Kidney tubule cell (primary cell): ENCODE measurements at regions not wholly inside any gene's neighbourhood (a gene's known extent, or its start where the extent isn't known, plus 50 kb on each side); places are given as distances from the start of the nearest gene placed in this dataset.

Experiments
- DNase-seq: peaks from one replicate; pipeline ENCODE4 v3.0.0-alpha.2; 2018; ENCODE audit warnings: low spot score

DNA sequence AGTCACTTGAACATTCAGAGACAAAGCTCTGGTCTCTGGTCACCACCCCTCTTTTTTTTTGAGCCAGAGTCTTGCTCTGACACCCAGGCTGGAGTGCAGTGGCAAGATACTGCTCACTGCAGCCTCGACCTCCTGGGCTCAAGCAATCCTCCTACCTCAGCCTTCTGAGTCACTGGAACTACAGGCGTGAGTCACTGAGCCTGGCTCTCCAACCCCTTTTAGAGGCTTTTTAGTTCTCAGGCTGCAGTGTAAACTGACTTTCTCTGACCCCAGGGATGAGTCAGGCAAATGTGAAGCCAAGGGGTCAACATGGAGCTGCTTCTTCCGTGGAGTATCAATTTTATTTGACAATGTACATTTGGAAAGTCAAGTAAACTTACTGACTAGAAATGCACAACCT lies 229.2 kb downstream of the PTTG2 start:
- peak; percentile 97 for DNase-seq

- peak; percentile 83 for DNase-seq
Measured at GRCh38 chr4:38190717-38191178, 230.6 kb downstream of the PTTG2 start.

DNA sequence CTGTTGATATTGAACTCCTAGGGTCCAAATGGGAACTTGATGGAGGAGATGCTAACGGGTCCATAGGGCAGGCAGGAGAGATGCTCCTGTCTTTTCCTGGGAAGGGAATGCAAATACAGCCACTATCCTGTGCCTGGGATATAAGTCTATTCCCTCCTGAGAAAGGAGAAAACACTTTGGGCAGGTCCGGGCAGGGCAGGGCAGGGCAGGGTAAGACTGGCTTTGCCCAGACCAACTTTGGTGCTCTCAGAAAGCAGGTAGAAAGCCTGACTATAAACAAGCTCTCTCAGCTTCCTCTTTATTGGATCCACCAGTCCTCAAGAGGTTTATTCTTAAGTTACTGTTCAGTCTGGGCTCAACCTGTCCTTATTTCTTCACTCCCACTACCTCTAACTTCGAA lies 232.3 kb downstream of the PTTG2 start:
- DNase-seq: no peak

DNA sequence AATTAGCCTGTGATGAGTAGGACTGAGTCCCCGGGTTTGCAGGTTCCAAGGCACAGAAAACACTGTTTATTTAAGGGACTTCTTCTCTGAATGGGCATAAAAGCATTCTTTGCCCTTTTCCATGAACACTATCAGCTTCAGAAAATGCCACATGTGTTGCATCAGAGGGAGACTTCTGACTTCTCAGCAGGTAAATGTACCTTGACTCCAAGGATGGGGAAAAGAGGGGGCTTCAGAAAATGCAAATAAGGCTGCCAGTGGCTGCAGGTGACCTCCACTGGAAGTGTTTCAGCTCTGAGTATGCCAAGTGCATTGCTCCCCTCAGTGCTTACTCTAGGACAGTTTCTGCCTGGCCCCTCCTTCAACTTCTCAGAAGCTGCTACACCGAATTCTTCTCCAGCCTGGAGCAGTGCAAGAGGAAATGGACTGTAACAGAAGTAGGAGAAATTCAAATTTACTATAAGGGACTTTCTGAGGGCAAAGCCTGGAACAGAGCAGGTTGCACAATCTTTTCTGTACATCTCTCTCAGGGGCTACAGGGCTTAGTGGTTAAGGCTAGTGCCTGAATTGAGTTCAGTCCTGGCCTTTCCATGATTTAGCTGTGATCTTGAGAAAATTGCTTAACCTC lies 233.2 kb downstream of the PTTG2 start:
- DNase-seq: peak; percentile 49

- DNase-seq: no peak
Measured at GRCh38 chr4:38194047-38194602, 233.9 kb downstream of the PTTG2 start.

DNA sequence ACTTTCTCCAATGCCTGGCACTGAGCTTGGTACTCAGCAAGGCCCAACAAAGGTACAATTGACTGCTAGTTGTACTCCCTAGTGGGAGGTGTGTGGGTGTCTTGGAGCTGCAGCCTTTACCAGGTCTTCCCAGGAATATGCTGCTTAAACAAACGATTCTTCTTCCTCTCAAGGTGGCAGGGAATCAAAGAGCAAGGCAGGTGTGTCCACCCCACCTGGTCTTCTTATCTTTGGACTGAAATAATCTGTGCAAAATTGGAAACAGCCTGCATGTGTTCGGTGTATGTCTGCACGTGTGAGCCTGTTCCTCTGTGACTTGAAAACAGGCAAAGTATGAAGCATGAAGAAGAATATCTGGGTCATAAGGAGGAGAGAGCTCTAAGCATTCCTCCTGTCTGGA lies 235.3 kb downstream of the PTTG2 start:
- DNase-seq: no peak

- no peak for DNase-seq
Measured at GRCh38 chr4:38195911-38196310, 235.7 kb downstream of the PTTG2 start.

- no peak for DNase-seq
Measured at GRCh38 chr4:38202242-38202641, 242.0 kb downstream of the PTTG2 start.

- no peak for DNase-seq
Measured at GRCh38 chr4:38203609-38204008, 243.4 kb downstream of the PTTG2 start.

- DNase-seq: no peak
Measured at GRCh38 chr4:38204339-38205035, 244.3 kb downstream of the PTTG2 start.

DNA sequence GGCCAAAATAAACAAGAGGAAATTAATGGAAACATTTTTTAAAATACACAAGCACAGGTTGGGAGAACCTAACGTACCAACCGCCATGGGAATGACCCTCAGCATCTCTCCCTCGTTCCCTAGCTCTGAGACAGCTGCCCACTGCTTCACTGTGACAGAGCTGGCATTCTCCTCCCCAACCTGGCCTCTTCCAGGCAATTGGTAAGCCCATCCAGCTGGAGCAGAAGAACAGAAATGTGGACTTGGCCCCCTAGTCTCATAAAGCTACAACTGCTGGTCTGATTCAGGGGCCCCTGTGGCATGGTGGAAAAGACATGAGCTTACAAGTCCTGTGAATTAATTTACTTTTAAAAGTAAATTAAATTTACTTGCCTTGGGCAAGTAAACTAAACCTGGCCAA lies 245.1 kb downstream of the PTTG2 start:
- no peak for DNase-seq

GRCh38 chr4:38207110-38207457 lies 246.9 kb downstream of the PTTG2 start:
- DNase-seq: no peak

DNA sequence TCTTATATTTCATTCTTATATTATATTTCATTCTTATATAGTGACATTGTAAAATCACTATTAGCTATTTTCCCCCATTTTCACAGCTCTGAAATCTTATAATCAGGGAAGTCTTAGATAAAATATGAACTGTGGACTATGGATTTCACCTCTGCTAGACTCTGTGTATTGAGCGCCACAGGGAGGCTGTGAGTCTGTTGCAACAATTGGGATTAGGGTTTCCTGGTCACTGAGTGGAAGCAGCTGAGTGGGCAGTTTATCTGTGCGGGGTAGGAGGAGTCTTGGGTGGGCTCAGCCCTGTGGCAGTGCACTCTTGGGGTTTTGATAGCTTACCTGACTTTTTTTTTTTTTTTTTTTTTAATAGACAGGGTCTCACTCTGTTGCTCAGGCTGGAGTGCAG lies 249.5 kb downstream of the PTTG2 start:
- DNase-seq: no peak

DNA sequence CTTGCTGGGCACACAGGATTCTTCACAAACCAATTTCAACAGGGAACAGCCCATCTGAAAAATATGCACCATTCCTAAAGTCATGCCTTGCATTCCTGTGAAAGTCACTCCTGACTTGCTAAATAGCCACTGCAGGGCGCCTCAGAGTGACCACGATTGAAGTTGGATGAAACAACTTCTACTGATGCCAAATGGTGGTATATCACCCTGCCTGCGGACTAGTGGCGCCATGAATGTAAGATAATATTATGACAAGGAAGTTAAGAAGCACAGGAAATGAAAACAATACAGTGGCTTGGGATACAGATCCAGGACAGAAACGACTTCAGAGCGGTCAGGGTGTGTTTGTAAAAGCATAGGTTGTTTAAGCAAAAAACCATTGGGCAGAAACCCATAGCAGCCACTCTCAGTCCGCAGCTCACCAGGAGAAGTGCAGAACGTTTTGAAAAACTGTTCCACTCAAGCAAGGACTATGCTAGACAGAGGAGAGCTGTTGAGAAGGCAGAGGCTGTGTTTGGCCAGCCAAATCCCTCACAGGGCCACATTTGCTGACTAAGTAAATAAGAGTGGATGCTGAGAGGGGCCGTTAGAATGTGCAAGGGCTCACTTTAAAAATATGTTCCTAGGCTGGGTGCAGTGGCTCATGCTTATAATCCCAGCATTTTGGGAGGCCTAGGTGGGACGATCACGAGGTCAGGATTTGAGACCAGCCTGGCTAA lies 250.4 kb downstream of the PTTG2 start:
- DNase-seq: peak; percentile 28

DNA sequence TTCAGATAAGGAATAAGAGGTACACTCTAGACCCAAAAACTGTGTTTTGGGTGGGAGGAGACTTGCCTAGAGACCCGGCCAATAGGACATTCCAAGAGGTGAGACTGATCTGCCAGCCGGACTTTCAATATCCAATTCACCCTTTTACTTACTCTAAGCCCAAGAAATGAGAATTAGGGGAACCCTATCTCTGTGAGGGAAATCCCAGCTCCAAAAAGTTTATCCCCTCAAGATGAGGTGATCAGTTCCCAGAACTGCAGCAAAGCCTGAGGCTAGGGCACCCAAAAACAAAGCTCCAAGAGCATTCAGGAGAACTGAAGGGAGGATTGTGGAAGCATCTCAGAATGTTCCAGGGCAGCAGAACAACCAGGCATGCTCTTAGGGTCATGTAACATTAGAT lies 251.7 kb downstream of the PTTG2 start:
- no peak for DNase-seq

GRCh38 chr4:38213083-38213805 lies 253.0 kb downstream of the PTTG2 start:
- DNase-seq: no peak

DNA sequence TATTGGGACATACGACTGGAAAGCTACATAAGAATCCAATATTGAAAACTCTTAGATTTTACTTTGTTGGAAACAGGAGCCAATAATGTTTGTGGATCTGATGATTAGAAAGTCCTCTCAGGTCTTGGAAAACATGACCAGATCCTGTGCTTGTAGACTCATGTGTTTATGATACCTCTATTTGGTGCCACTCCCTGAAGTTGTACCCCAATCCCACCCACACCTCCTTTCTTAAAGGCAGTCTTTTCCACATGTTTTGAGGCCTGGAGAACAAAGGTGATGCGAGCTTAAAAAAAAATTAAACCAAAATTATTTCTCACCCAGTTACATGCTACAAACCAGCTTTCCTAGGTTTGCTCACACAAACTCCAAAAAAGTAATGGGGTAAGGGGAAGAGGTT lies 262.7 kb downstream of the PTTG2 start:
- DNase-seq: no peak

- no peak for DNase-seq
Measured at GRCh38 chr4:38223306-38223705, 263.1 kb downstream of the PTTG2 start.

DNA sequence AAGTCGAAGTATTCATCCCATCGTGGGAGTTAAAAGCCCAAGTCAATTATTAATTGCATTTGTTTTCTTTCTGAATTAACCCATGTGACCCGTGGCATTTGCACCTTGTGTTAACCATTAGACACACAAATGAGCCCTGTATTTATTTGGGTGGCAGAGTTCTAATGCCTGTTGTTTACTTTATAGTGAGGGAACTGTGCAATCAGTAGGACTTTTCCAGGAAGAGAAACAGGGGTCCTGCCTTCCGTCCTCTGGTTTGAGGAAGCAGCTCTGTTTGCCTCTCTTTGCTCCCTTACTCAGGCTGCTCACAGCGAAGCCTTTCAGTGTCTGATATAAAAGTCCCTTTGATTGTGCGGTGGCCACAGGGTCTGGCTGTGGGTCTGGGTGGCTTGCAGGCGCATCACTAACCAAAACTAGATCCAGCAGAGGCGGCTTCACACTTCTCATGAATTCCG lies 263.6 kb downstream of the PTTG2 start:
- DNase-seq: peak; percentile 10

DNA sequence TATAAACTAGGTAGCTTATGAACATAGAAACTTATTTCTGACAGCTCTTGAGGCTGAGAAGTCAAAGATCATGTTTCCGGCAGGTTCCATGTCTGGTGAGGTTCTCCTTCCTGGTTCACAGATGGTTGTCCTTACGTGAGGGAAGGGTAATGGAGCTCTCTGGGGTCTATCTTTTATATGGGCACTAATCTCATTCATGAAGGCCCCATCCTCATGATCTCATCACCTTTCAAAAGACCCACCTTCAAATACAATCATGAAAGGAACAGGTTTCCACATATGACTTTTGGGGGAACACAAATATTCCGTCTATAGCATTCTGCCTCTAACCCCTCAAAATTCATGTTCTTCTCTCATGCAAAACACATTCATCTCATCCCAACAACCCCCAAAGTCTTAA lies 264.7 kb downstream of the PTTG2 start:
- DNase-seq: no peak

DNA sequence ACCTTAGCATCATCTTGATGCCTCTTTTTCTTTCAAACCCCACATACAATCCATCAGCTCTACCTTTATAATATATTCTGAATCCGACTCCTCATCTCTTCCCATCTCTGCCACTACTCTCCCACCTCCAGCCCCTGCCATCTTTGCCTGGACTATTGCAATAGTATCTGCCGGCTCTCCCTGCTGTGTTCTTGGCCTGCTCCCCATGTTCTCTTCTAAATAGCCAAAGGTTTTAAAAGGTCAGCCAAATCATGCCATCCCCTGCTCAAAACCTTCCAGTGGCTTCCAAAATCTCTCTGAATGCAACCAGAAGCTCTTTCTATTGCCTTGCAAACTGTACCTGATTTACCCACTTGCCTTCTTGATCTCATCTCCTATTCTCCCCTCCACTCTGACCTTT lies 266.0 kb downstream of the PTTG2 start:
- DNase-seq: no peak

- DNase-seq: peak; percentile 50
Measured at GRCh38 chr4:38230121-38230801, 270.1 kb downstream of the PTTG2 start.
